Hepatic stellate cell (primary cell): ENCODE measurements at regions not wholly inside any gene's neighbourhood (a gene's known extent, or its start where the extent isn't known, plus 50 kb on each side); places are given as distances from the start of the nearest gene placed in this dataset.

ENCODE experiments used
- DNase-seq: peaks from one replicate; pipeline ENCODE4 v3.0.0; 2011; ENCODE audit warnings: low spot score

DNA sequence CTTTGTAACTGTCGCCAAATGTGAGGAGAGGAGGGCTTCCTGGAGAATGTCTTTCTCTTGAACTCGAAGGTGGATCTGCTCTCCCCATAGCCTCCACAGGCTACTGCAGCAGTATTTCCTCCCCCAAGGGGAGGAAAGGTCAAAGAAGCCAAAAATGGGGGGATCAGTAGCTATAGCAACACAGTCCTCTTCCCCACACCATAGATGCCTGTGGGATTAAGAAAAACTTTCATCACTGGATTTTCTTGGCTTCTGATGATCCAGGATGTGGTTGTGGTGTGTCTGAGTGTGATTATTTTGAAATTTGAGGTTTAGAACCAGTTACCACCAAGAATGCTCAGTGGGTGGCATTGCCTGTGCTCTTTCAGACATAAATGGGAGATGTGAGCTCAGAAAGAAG lies 140.1 kb upstream of the SPACA1 start:
- DNase-seq = no peak

- no peak for DNase-seq
Observed at GRCh38 chr6:87905101-87905641, 142.5 kb upstream of the SPACA1 start.

GRCh38 chr6:87904011-87904410 lies 143.6 kb upstream of the SPACA1 start:
- DNase-seq = no peak

- no peak for DNase-seq
Observed at GRCh38 chr6:87903323-87903722, 144.3 kb upstream of the SPACA1 start.

DNA sequence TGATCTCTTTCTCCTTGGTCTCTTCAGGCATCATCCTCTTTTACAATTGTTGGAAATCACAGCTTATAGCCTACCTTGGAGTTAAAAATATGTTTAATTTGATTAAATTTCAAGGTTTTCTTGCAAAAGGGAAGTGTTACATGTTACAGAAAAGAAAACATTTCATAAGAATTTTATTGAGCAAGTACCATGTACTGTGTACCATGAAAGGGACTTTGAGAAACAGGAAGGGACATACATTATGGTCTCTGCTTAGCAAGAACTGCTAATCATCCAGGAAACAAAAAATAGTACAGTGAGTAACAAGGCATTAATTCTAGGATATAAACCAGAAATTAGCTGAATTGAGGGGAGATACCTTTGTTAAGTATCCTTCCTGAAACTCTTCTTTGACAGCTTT lies 145.3 kb upstream of the SPACA1 start:
- no peak for DNase-seq

- no peak for DNase-seq
Observed at GRCh38 chr6:87901613-87902012, 146.0 kb upstream of the SPACA1 start.

- DNase-seq = no peak
Observed at GRCh38 chr6:87900160-87900698, 147.4 kb upstream of the SPACA1 start.

DNA sequence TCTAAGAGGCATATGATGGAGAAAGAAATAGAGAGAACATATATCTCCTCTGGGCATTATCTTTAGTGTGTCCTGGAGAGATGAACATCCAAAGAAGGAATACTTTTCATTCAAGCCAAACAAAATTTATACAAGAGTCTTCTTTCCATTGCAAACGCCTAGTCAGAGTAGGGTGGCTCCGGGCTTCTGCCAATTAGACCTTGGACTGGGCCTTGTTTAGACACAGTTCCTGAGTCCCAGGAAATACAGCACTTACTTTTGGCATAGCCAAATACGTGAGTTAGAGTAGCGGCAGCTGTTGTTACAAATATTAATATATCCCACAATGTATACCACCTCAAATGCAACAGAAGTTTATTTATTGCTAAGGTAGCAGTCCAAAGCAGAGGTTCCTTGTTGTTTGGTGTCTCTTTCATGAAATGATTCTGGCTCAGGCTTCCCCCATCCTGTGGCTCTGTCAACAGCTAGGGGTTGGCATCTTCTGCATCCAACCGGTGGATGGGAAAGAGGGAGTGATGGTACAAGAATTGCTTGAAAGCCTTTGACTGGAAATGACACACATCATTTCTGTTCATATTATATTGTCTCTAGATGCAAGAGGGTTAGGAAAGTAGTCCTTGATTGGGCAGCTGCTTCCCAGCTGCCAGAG lies 148.0 kb upstream of the SPACA1 start:
- DNase-seq = no peak

DNA sequence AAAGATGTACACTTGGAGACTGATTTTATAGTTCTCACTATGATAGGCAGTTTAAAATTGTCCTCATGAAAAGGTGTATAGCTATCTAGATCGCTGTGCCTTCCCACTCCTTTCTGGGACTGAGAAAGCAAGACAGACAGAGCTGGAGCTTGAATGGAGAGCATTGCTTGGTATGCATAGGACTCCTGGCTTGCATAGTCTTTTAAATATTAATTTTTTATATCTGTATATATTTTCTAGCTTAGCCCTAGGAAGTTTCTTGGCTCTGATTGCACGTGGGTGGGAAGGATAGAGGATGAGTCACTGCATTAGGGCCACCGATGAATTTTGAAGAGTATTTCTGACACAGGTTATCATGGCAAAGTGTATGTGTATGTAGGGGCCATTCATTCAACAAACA lies 150.0 kb upstream of the SPACA1 start:
- no peak for DNase-seq

GRCh38 chr6:87897013-87897412 lies 150.6 kb upstream of the SPACA1 start:
- no peak for DNase-seq

DNA sequence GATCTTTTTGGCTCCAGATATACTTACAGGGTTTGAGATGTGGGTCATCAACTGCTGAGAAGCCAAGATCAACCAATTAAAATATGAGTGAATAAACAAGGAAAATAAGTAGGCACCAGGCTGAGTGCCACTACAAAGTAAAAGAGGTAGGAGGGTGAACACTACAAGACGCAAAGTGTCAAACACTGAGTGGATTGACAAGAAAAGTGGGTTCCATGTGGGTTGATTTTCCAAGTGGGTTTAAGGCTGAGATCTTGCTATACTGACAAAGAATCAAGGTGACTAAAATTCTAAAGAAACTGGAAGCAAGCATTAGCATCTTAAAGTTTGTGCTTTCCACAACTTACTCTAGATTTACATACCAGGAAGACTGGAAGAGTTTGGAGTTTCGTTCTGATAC lies 160.4 kb upstream of the SPACA1 start:
- no peak for DNase-seq

DNA sequence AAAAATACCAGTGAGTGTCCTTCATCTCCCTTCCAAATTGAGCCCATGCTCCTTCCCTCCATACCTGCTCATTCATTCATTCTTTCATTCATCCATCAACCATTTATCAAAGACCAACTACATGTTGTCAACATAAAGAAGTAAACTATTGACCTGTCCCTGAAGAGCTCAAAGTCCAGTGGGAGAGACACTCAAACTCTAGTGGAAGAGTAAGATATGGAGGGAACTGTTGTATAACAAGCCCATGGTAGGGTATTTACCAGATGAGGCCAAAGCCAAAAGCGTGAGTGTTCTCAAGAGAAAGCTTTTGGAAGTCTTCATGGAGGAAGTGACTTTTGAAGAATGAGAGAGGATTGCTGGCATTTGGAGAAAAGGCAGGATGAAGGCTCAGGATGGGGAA lies 163.4 kb upstream of the SPACA1 start:
- DNase-seq = no peak

DNA sequence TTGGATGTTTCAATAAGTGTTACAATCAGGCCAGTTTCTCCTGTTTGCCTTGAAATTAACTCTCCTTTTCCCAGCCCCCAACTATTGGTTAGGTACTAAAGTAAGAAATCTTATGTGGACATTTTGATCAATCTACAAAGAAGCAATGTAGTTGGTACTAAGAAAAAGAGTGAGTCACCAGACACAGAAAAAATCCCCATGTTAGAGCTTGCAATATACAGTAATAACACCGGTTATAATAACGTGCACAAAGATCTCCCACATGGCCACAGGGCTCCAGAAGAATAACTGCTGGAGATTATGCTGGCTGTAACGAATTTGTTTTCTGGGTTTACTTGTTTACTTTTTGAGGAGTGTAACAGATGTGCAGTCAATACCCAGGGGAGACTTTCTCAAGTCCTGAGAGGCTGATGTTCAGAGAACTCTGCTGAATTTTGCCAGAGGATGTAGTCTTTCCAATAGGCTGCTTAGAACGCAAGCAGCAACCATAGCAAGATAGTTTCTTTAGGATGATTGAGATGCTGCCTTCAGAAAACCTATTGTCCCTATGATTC lies 166.2 kb upstream of the SPACA1 start:
- no peak for DNase-seq

GRCh38 chr6:87879132-87879861 lies 168.3 kb upstream of the SPACA1 start:
- DNase-seq = no peak

DNA sequence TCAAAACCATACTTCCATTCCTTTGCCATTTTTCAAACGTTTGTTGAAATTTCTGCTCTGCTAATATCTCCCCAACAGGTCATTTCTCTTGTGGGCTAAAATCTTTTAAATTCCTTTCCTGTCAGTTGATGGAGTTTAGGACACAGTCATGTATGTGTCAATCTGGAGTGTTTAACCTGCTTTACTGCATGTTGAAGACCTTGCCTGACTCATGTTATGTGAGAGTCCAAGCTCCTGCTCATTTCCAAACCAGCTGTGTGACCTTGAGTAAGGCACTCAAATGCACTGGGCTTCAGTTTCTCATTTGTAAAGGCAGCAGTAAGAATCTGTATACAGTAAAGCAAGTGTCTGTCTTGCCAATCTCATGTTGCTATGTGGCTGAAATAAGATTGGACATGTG lies 171.9 kb upstream of the SPACA1 start:
- DNase-seq = no peak

DNA sequence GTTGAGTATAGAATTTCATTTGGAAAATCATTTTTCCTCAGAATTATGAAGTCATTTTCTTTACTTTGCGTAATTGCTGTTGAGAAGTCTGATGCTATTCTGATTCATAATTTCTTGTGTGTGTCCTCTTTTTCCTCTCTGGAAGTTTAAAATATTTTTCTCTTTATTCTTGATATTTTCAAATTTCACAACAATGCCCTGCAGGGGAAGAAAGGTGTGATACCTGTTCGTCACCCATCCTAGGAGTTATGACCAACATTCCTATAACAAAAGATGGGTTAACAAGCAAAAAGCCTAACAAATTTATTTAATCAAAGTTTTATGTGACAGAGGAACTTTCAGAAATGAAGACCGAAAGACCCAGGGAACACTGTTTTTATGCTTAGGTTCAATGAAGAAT lies 171.5 kb upstream of the AKIRIN2 start:
- DNase-seq = no peak

GRCh38 chr6:87870556-87870955 lies 168.5 kb upstream of the AKIRIN2 start:
- DNase-seq = no peak

GRCh38 chr6:87869064-87869905 lies 167.3 kb upstream of the AKIRIN2 start:
- DNase-seq = no peak

- DNase-seq = no peak
Observed at GRCh38 chr6:87860902-87861301, 158.9 kb upstream of the AKIRIN2 start.

DNA sequence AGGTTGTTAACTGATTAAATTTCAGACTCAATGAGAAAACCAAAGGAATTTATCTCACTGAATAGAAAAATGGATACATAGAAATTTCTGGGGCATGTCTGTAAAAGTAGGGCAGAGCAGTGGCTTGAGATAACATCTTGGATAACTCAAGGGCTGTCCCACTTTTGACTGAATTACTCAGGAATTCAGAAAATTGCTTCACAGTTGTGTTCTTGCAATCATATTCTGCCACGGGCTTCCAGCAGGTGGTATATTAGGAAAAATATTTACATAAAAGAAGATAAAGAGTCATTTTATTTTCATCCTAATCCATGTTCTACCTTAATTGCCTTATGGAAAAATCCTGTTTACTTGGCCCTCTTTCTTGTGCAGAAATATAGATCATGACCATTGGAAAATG lies 156.4 kb upstream of the AKIRIN2 start:
- no peak for DNase-seq

DNA sequence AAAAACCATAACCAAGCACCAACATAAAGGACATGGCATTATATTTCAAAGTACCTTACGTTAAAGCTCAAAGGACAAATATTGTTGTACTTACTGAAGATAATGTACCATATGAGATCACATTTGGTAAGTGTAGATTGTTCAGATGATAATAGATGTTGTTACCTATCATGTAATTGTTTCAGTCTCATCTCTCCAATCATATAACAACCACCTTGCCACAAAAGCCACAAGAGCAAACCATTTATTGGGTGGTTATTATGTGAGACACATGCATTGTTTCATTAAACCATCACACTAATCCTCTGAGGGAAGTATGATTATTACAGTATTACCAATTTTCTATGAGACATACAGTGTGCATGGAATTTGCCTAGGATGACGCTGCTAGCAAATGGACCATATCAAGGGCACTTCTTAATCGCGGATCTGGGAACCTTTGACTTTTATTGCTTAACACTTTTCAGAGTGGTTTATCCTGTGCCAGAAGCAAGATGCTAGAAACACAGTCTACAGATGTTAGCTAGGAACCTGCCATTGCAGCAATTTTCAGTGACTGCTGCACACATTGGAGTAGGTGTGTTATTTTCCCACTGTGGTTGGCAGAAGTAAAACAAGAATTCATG lies 149.8 kb upstream of the AKIRIN2 start:
- DNase-seq = no peak

GRCh38 chr6:87848616-87849015 lies 146.6 kb upstream of the AKIRIN2 start:
- no peak for DNase-seq
